ENCODE measurements at regions not wholly inside any gene's neighbourhood (a gene's known extent, or its start where the extent isn't known, plus 50 kb on each side); places are given as distances from the start of the nearest gene placed in this dataset.

GRCh38 chr11:91796999-91797398 lies 427.6 kb upstream of the FAT3 start:
- Histone ChIP-seq H3K9ac (ENCODE audit: low read depth in 1 of 3, low read length in 3 of 3) (no peak overlapping the region), H3K9me3 (ENCODE audit: control insufficient read depth in 3 of 3, low read length in 3 of 3) (no peaks in the 10 kb centered on the region), H3K4me1 (ENCODE audit: control insufficient read depth in 3 of 3, insufficient read depth in 3 of 3, low read length in 3 of 3) (peaks cover 0 to 2% (median 0%) of the 10 kb centered on the region in 3 donors), H3K27ac (ENCODE audit: low read depth, low read length) (no peak overlapping the region), H3K4me3 (ENCODE audit: low read length in 3 of 3) (no peak overlapping the region), H3K27me3 (ENCODE audit: control insufficient read depth in 3 of 3, insufficient read depth in 3 of 3, low read length in 3 of 3) (no peaks in the 10 kb centered on the region), H3K36me3 (ENCODE audit: control insufficient read depth in 3 of 3, insufficient read depth in 3 of 3, low read length in 3 of 3) (no peaks in the 10 kb centered on the region)

- Histone ChIP-seq H3K36me3 (ENCODE audit: control insufficient read depth in 3 of 3, insufficient read depth in 3 of 3, low read length in 3 of 3) (no peaks in the 10 kb centered on the region), H3K9ac (ENCODE audit: low read depth in 1 of 3, low read length in 3 of 3) (no peak overlapping the region), H3K4me3 (ENCODE audit: low read length in 3 of 3) (no peak overlapping the region), H3K27ac (ENCODE audit: low read depth, low read length) (no peak overlapping the region), H3K9me3 (ENCODE audit: control insufficient read depth in 3 of 3, low read length in 3 of 3) (no peaks in the 10 kb centered on the region), H3K4me1 (ENCODE audit: control insufficient read depth in 3 of 3, insufficient read depth in 3 of 3, low read length in 3 of 3) (peaks cover 0 to 2% (median 0%) of the 10 kb centered on the region in 3 donors), H3K27me3 (ENCODE audit: control insufficient read depth in 3 of 3, insufficient read depth in 3 of 3, low read length in 3 of 3) (no peaks in the 10 kb centered on the region)
Observed at GRCh38 chr11:91795139-91795887, 429.3 kb upstream of the FAT3 start.

- no peaks in the 10 kb centered on the region for H3K27me3 ChIP-seq (ENCODE audit: control insufficient read depth in 3 of 3, insufficient read depth in 3 of 3, low read length in 3 of 3)
- H3K4me3 ChIP-seq (ENCODE audit: low read length in 3 of 3): no peak overlapping the region
- H3K9me3 ChIP-seq (ENCODE audit: control insufficient read depth in 3 of 3, low read length in 3 of 3): no peaks in the 10 kb centered on the region
- no peaks in the 10 kb centered on the region for H3K36me3 ChIP-seq (ENCODE audit: control insufficient read depth in 3 of 3, insufficient read depth in 3 of 3, low read length in 3 of 3)
- no peak overlapping the region for H3K27ac ChIP-seq (ENCODE audit: low read depth, low read length)
- H3K4me1 ChIP-seq (ENCODE audit: control insufficient read depth in 3 of 3, insufficient read depth in 3 of 3, low read length in 3 of 3): peaks cover 0 to 2% (median 0%) of the 10 kb centered on the region in 3 donors
- no peak overlapping the region for H3K9ac ChIP-seq (ENCODE audit: low read depth in 1 of 3, low read length in 3 of 3)
Observed at GRCh38 chr11:91794146-91794545, 430.5 kb upstream of the FAT3 start.

GRCh38 chr11:91792779-91793262 lies 431.8 kb upstream of the FAT3 start:
- no peaks in the 10 kb centered on the region for H3K27me3 ChIP-seq (ENCODE audit: control insufficient read depth in 3 of 3, insufficient read depth in 3 of 3, low read length in 3 of 3)

GRCh38 chr11:91791171-91791468 lies 433.5 kb upstream of the FAT3 start:
- H3K9me3 ChIP-seq (ENCODE audit: control insufficient read depth in 3 of 3, low read length in 3 of 3): no peaks in the 10 kb centered on the region
- H3K4me3 ChIP-seq (ENCODE audit: low read length in 3 of 3): no peak overlapping the region
- H3K4me1 ChIP-seq (ENCODE audit: control insufficient read depth in 3 of 3, insufficient read depth in 3 of 3, low read length in 3 of 3): peaks cover 0 to 2% (median 0%) of the 10 kb centered on the region in 3 donors
- H3K9ac ChIP-seq (ENCODE audit: low read depth in 1 of 3, low read length in 3 of 3): no peak overlapping the region
- H3K27me3 ChIP-seq (ENCODE audit: control insufficient read depth in 3 of 3, insufficient read depth in 3 of 3, low read length in 3 of 3): no peaks in the 10 kb centered on the region
- H3K36me3 ChIP-seq (ENCODE audit: control insufficient read depth in 3 of 3, insufficient read depth in 3 of 3, low read length in 3 of 3): no peaks in the 10 kb centered on the region
- no peak overlapping the region for H3K27ac ChIP-seq (ENCODE audit: low read depth, low read length)

More at GRCh38 chr11:91792779-91793262, 431.8 kb upstream of the FAT3 start:
- no peak overlapping the region for H3K9ac ChIP-seq (ENCODE audit: low read depth in 1 of 3, low read length in 3 of 3)
- peaks cover 0 to 2% (median 0%) of the 10 kb centered on the region in 3 donors for H3K4me1 ChIP-seq (ENCODE audit: control insufficient read depth in 3 of 3, insufficient read depth in 3 of 3, low read length in 3 of 3)
- H3K27ac ChIP-seq (ENCODE audit: low read depth, low read length): no peak overlapping the region
- H3K9me3 ChIP-seq (ENCODE audit: control insufficient read depth in 3 of 3, low read length in 3 of 3): no peaks in the 10 kb centered on the region
- no peaks in the 10 kb centered on the region for H3K36me3 ChIP-seq (ENCODE audit: control insufficient read depth in 3 of 3, insufficient read depth in 3 of 3, low read length in 3 of 3)
- H3K4me3 ChIP-seq (ENCODE audit: low read length in 3 of 3): no peak overlapping the region

- Histone ChIP-seq H3K4me1 (ENCODE audit: control insufficient read depth in 3 of 3, insufficient read depth in 3 of 3, low read length in 3 of 3) (peaks cover 0 to 2% (median 0%) of the 10 kb centered on the region in 3 donors), H3K36me3 (ENCODE audit: control insufficient read depth in 3 of 3, insufficient read depth in 3 of 3, low read length in 3 of 3) (no peaks in the 10 kb centered on the region), H3K9me3 (ENCODE audit: control insufficient read depth in 3 of 3, low read length in 3 of 3) (no peaks in the 10 kb centered on the region), H3K4me3 (ENCODE audit: low read length in 3 of 3) (no peak overlapping the region), H3K27ac (ENCODE audit: low read depth, low read length) (no peak overlapping the region), H3K27me3 (ENCODE audit: control insufficient read depth in 3 of 3, insufficient read depth in 3 of 3, low read length in 3 of 3) (no peaks in the 10 kb centered on the region), H3K9ac (ENCODE audit: low read depth in 1 of 3, low read length in 3 of 3) (no peak overlapping the region)
Observed at GRCh38 chr11:91790346-91791170, 434.1 kb upstream of the FAT3 start.

GRCh38 chr11:91788764-91789163 lies 435.9 kb upstream of the FAT3 start:
- H3K27me3 ChIP-seq (ENCODE audit: control insufficient read depth in 3 of 3, insufficient read depth in 3 of 3, low read length in 3 of 3): no peaks in the 10 kb centered on the region
- no peaks in the 10 kb centered on the region for H3K4me1 ChIP-seq (ENCODE audit: control insufficient read depth in 3 of 3, insufficient read depth in 3 of 3, low read length in 3 of 3)
- H3K36me3 ChIP-seq (ENCODE audit: control insufficient read depth in 3 of 3, insufficient read depth in 3 of 3, low read length in 3 of 3): no peaks in the 10 kb centered on the region
- no peaks in the 10 kb centered on the region for H3K9me3 ChIP-seq (ENCODE audit: control insufficient read depth in 3 of 3, low read length in 3 of 3)
- H3K27ac ChIP-seq (ENCODE audit: low read depth, low read length): no peak overlapping the region
- H3K4me3 ChIP-seq (ENCODE audit: low read length in 3 of 3): no peak overlapping the region
- no peak overlapping the region for H3K9ac ChIP-seq (ENCODE audit: low read depth in 1 of 3, low read length in 3 of 3)

GRCh38 chr11:91786097-91786496 lies 438.5 kb upstream of the FAT3 start:
- no peak overlapping the region for H3K27ac ChIP-seq (ENCODE audit: low read depth, low read length)
- no peaks in the 10 kb centered on the region for H3K36me3 ChIP-seq (ENCODE audit: control insufficient read depth in 3 of 3, insufficient read depth in 3 of 3, low read length in 3 of 3)
- H3K27me3 ChIP-seq (ENCODE audit: control insufficient read depth in 3 of 3, insufficient read depth in 3 of 3, low read length in 3 of 3): no peaks in the 10 kb centered on the region
- no peak overlapping the region for H3K9ac ChIP-seq (ENCODE audit: low read depth in 1 of 3, low read length in 3 of 3)
- H3K4me1 ChIP-seq (ENCODE audit: control insufficient read depth in 3 of 3, insufficient read depth in 3 of 3, low read length in 3 of 3): no peaks in the 10 kb centered on the region
- H3K4me3 ChIP-seq (ENCODE audit: low read length in 3 of 3): no peak overlapping the region
- no peaks in the 10 kb centered on the region for H3K9me3 ChIP-seq (ENCODE audit: control insufficient read depth in 3 of 3, low read length in 3 of 3)

GRCh38 chr11:91783173-91783572 lies 441.4 kb upstream of the FAT3 start:
- no peak overlapping the region for H3K27ac ChIP-seq (ENCODE audit: low read depth, low read length)
- no peaks in the 10 kb centered on the region for H3K27me3 ChIP-seq (ENCODE audit: control insufficient read depth in 3 of 3, insufficient read depth in 3 of 3, low read length in 3 of 3)
- H3K4me1 ChIP-seq (ENCODE audit: control insufficient read depth in 3 of 3, insufficient read depth in 3 of 3, low read length in 3 of 3): no peaks in the 10 kb centered on the region
- H3K9me3 ChIP-seq (ENCODE audit: control insufficient read depth in 3 of 3, low read length in 3 of 3): no peaks in the 10 kb centered on the region
- no peaks in the 10 kb centered on the region for H3K36me3 ChIP-seq (ENCODE audit: control insufficient read depth in 3 of 3, insufficient read depth in 3 of 3, low read length in 3 of 3)
- no peak overlapping the region for H3K9ac ChIP-seq (ENCODE audit: low read depth in 1 of 3, low read length in 3 of 3)
- no peak overlapping the region for H3K4me3 ChIP-seq (ENCODE audit: low read length in 3 of 3)

- Histone ChIP-seq H3K4me3 (ENCODE audit: low read length in 3 of 3) (no peak overlapping the region), H3K27ac (ENCODE audit: low read depth, low read length) (no peak overlapping the region), H3K9ac (ENCODE audit: low read depth in 1 of 3, low read length in 3 of 3) (no peak overlapping the region), H3K27me3 (ENCODE audit: control insufficient read depth in 3 of 3, insufficient read depth in 3 of 3, low read length in 3 of 3) (no peaks in the 10 kb centered on the region), H3K4me1 (ENCODE audit: control insufficient read depth in 3 of 3, insufficient read depth in 3 of 3, low read length in 3 of 3) (no peaks in the 10 kb centered on the region), H3K9me3 (ENCODE audit: control insufficient read depth in 3 of 3, low read length in 3 of 3) (no peaks in the 10 kb centered on the region), H3K36me3 (ENCODE audit: control insufficient read depth in 3 of 3, insufficient read depth in 3 of 3, low read length in 3 of 3) (no peaks in the 10 kb centered on the region)
Observed at GRCh38 chr11:91778758-91779157, 445.9 kb upstream of the FAT3 start.

Data from skeletal muscle tissue (tissue), 3 donors.